GM23338 (cell line): ENCODE measurements at regions not wholly inside any gene's neighbourhood (a gene's known extent, or its start where the extent isn't known, plus 50 kb on each side); places are given as distances from the start of the nearest gene placed in this dataset.

Experiments used
- ATAC-seq: fragments of 200-7000 bp; cut with Tn5 transposase; 3 replicates; pipeline ENCODE4 v1.9.1; 2020
- DNase-seq: peaks from one replicate; pipeline ENCODE4 v3.0.0-alpha.2; 2015; ENCODE audit warnings: low spot score
- H2AFZ ChIP-seq: fragments of 200-600 bp; sonication (generic); 2 replicates; pipeline ENCODE4 v1.8.0; 2016; ENCODE audit warnings: antibody characterized with exemption, mild to moderate bottlenecking, moderate library complexity
- H3F3A ChIP-seq: fragments of 200-600 bp; sonication (generic); replicated peaks from 2 replicates; pipeline ENCODE4 v1.8.0; 2017; ENCODE audit warnings: antibody characterized with exemption, mixed run types, low read depth
- H3K27ac ChIP-seq: fragments of 200-600 bp; sonication (generic); 2 replicates; pipeline ENCODE4 v1.6.1; 2016; ENCODE audit warnings: low read depth
- H3K27me3 ChIP-seq: fragments of 200-600 bp; sonication (generic); 2 replicates; pipeline ENCODE4 v1.8.0; 2016; ENCODE audit warnings: mild to moderate bottlenecking, mixed run types, moderate library complexity; ENCODE audit not compliant: insufficient read depth
- H3K36me3 ChIP-seq: fragments of 200-600 bp; sonication (generic); 2 replicates; pipeline ENCODE4 v1.8.0; 2016; ENCODE audit warnings: mild to moderate bottlenecking; ENCODE audit not compliant: insufficient read depth
- H3K4me1 ChIP-seq: fragments of 200-600 bp; sonication (generic); 2 replicates; pipeline ENCODE4 v1.8.0; 2016; ENCODE audit warnings: mild to moderate bottlenecking, moderate library complexity; ENCODE audit not compliant: insufficient read depth
- H3K4me2 ChIP-seq: fragments of 200-600 bp; sonication (generic); 2 replicates; pipeline ENCODE4 v1.7.1; 2017; ENCODE audit warnings: mixed run types
- H3K4me3 ChIP-seq: fragments of 200-600 bp; sonication (generic); 2 replicates; pipeline ENCODE4 v1.6.1; 2016; ENCODE audit warnings: mixed run types
- H3K79me2 ChIP-seq: fragments of 200-600 bp; sonication (generic); replicated peaks from 2 replicates; pipeline ENCODE4 v1.8.0; 2017; ENCODE audit warnings: mild to moderate bottlenecking; ENCODE audit not compliant: insufficient read depth
- H3K9me2 ChIP-seq: fragments of 200-600 bp; sonication (generic); 2 replicates; pipeline ENCODE4 v1.8.0; 2017; ENCODE audit not compliant: insufficient read depth
- H4K20me1 ChIP-seq: fragments of 200-600 bp; sonication (generic); replicated peaks from 2 replicates; pipeline ENCODE4 v1.8.0; 2017; ENCODE audit warnings: mild to moderate bottlenecking; ENCODE audit not compliant: insufficient read depth
- H3K27ac Mint-ChIP-seq: 2 replicates; pipeline ENCODE4 v1.8.0; 2020; ENCODE audit warnings: inconsistent platforms, mild to moderate bottlenecking, moderate library complexity, mixed read lengths
- H3K27me3 Mint-ChIP-seq: 3 replicates; pipeline ENCODE4 v1.8.0; 2022; ENCODE audit warnings: low read depth, mild to moderate bottlenecking, moderate library complexity, mixed read lengths, inconsistent platforms; ENCODE audit not compliant: insufficient read depth, poor library complexity
- H3K36me3 Mint-ChIP-seq: 3 replicates; pipeline ENCODE4 v1.8.0; 2021; ENCODE audit warnings: low read depth, mild to moderate bottlenecking, inconsistent platforms, moderate library complexity, mixed read lengths
- H3K4me1 Mint-ChIP-seq: 3 replicates; pipeline ENCODE4 v1.8.0; 2020; ENCODE audit warnings: mild to moderate bottlenecking, inconsistent platforms, mixed read lengths
- H3K4me3 Mint-ChIP-seq: 3 replicates; pipeline ENCODE4 v1.8.0; 2021; ENCODE audit warnings: moderate library complexity, mild to moderate bottlenecking, inconsistent platforms, mixed read lengths
- H3K9me3 Mint-ChIP-seq: 3 replicates; pipeline ENCODE4 v1.8.0; 2020; ENCODE audit warnings: moderate library complexity, mild to moderate bottlenecking, inconsistent platforms, mixed read lengths
- CREB1 ChIP-seq: fragments of 250-450 bp; sonication (Bioruptor Pico); IDR thresholded peaks from 2 replicates; pipeline ENCODE4 v1.5.0; 2020; ENCODE audit warnings: low read depth, mild to moderate bottlenecking, moderate library complexity
- CTCF ChIP-seq, 2 experiments: fragments of 200-600 bp in 1 of 2; sonication (generic) in 1 of 2; conservative IDR thresholded peaks; 2 replicates each; pipeline versions ENCODE4 v1.5.1 to v1.6.1; 2016 to 2017; ENCODE audit warnings: antibody characterized with exemption in 2 of 2, low read depth in 2 of 2, mild to moderate bottlenecking in 2 of 2, moderate library complexity in 1 of 2
- EZH2phosphoT487 ChIP-seq: fragments of 200-600 bp; sonication (generic); IDR thresholded peaks from one replicate; pipeline ENCODE4 v1.8.1; 2018; ENCODE audit warnings: antibody characterized with exemption; ENCODE audit not compliant: unreplicated experiment
- JUNB ChIP-seq: IDR thresholded peaks from one replicate; pipeline ENCODE4 v1.6.1; 2016; ENCODE audit warnings: antibody characterized with exemption; ENCODE audit not compliant: unreplicated experiment
- NANOG ChIP-seq: IDR thresholded peaks from 2 replicates; pipeline ENCODE4 v1.6.1; 2016; ENCODE audit warnings: antibody characterized with exemption, borderline replicate concordance
- ZNF114 ChIP-seq: fragments of 250-450 bp; sonication (Bioruptor Pico); IDR thresholded peaks from 2 replicates; pipeline ENCODE4 v1.5.0; 2020; ENCODE audit warnings: mild to moderate bottlenecking, moderate library complexity
- ZNF462 ChIP-seq: fragments of 250-450 bp; sonication (Bioruptor Pico); IDR thresholded peaks from 2 replicates; pipeline ENCODE4 v1.5.0; 2020; ENCODE audit warnings: mild to moderate bottlenecking, moderate library complexity

- TF ChIP-seq ZNF462 (CRISPR knock-in tag), result no peak
- no peak for TF ChIP-seq CTCF (conservative IDR thresholded peaks at IDR 0.05; ENCODE audit: low read depth in 2 of 2)
Measured at GRCh38 chr21:41566500-41567014, 58.6 kb upstream of the TMPRSS2 start (continued).

GRCh38 chr21:41565550-41565949 lies 57.6 kb upstream of the TMPRSS2 start:
- Histone ChIP-seq H3K79me2 (no peaks in the 10 kb centered on the region), H3K27me3 (no peaks in the 10 kb centered on the region), H3K36me3 (no peaks in the 10 kb centered on the region), H3K4me1 (no peaks in the 10 kb centered on the region), H2AFZ (no peak overlapping the region), H3K4me2 (no peak overlapping the region), H4K20me1 (no peaks in the 10 kb centered on the region), H3K4me3 (no peak overlapping the region), H3K9me2 (no peaks in the 10 kb centered on the region), H3F3A (no peaks in the 10 kb centered on the region), H3K27ac (no peak overlapping the region)
- H3K27ac Mint-ChIP-seq, result no peak overlapping the region
- peaks cover 4% of the 10 kb centered on the region; the same call in 2 of the 3 replicates for H3K4me1 Mint-ChIP-seq
- no peaks in the 10 kb centered on the region; the same call in 2 of the 3 replicates for H3K36me3 Mint-ChIP-seq
- H3K27me3 Mint-ChIP-seq, result peaks cover 8% of the 10 kb centered on the region
- DNase-seq (no peak), ATAC-seq (no peak)
- no peak overlapping the region for H3K4me3 Mint-ChIP-seq
- H3K9me3 Mint-ChIP-seq, result no peaks in the 10 kb centered on the region; the same call in 2 of the 3 replicates
- no peak for TF ChIP-seq JUNB
- TF ChIP-seq NANOG, result no peak
- TF ChIP-seq ZNF114 (CRISPR knock-in tag), result no peak
- TF ChIP-seq CREB1 (CRISPR knock-in tag), result no peak
- no peak for TF ChIP-seq EZH2phosphoT487
- no peak for TF ChIP-seq ZNF462 (CRISPR knock-in tag)
